ENCODE measurements at regions not wholly inside any gene's neighbourhood (a gene's known extent, or its start where the extent isn't known, plus 50 kb on each side); places are given as distances from the start of the nearest gene placed in this dataset.

DNA sequence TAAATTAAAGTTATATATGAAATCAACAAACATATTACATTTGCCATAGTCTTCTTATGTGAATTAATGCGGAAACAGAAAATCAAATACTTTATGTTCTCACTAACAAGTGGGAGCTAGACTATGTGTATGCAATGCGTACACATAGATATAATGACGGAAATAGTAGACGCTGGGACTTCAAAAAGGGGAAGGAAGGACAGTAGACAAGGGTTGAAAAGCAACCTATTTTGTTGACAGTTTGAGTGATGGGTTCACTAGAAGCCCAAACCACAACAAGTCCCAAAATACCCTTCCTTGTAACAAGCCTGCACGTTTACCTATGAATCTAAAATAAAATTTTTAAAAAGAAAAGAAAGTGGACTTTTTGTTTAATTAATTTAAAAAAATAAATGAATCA, 430.8 kb upstream of the CNTN5 start:
- H3K27me3 ChIP-seq, result no peaks in the 10 kb centered on the region
- no peaks in the 10 kb centered on the region for H3K9me3 ChIP-seq
- H3K27ac ChIP-seq, result no peak overlapping the region
- H3K4me3 ChIP-seq, result no peak overlapping the region
- intact Hi-C loops (cut with DNase I), result no loop called here
- DNase-seq, result no peak
- TF ChIP-seq POLR2A (IDR thresholded peaks at IDR 0.05) (no peak), EP300 (IDR thresholded peaks at IDR 0.05) (no peak), CTCF (IDR thresholded peaks at IDR 0.05) (no peak)
- H3K36me3 ChIP-seq, result no peaks in the 10 kb centered on the region
- H3K4me1 ChIP-seq (ENCODE audit: insufficient read depth), result no peaks in the 10 kb centered on the region
- 78 to 82% (median 81%) methylated on average over 5 of the region's 5 CpGs for WGBS, 3 donors

GRCh38 chr11:98600103-98600502, 420.6 kb upstream of the CNTN5 start:
- H3K9me3 ChIP-seq, result no peaks in the 10 kb centered on the region
- WGBS, 3 donors, result 73 to 82% (median 82%) methylated on average over 3 of the region's 3 CpGs
- H3K27me3 ChIP-seq, result no peaks in the 10 kb centered on the region
- no peaks in the 10 kb centered on the region for H3K4me1 ChIP-seq (ENCODE audit: insufficient read depth)
- intact Hi-C loops (cut with DNase I), result no loop called here
- DNase-seq, result no peak
- H3K27ac ChIP-seq, result no peak overlapping the region
- H3K4me3 ChIP-seq, result no peak overlapping the region
- TF ChIP-seq POLR2A (IDR thresholded peaks at IDR 0.05) (no peak), EP300 (IDR thresholded peaks at IDR 0.05) (no peak), CTCF (IDR thresholded peaks at IDR 0.05) (no peak)
- no peaks in the 10 kb centered on the region for H3K36me3 ChIP-seq

- H3K9me3 ChIP-seq, result no peaks in the 10 kb centered on the region
- H3K27me3 ChIP-seq, result no peaks in the 10 kb centered on the region
- 75 to 85% (median 84%) methylated on average over 8 of the region's 8 CpGs for WGBS, 3 donors
- H3K27ac ChIP-seq, result no peak overlapping the region
- H3K36me3 ChIP-seq, result no peaks in the 10 kb centered on the region
- DNase-seq, result no peak
- H3K4me1 ChIP-seq (ENCODE audit: insufficient read depth), result no peaks in the 10 kb centered on the region
- H3K4me3 ChIP-seq, result no peak overlapping the region
- TF ChIP-seq POLR2A (IDR thresholded peaks at IDR 0.05) (no peak), CTCF (IDR thresholded peaks at IDR 0.05) (no peak), EP300 (IDR thresholded peaks at IDR 0.05) (no peak)
- intact Hi-C loops (cut with DNase I), result no loop called here
These were observed 419.7 kb upstream of the CNTN5 start for GRCh38 chr11:98600786-98601773.

GRCh38 chr11:98616098-98616655, 404.6 kb upstream of the CNTN5 start:
- DNase-seq, result no peak
- Histone ChIP-seq H3K4me1 (ENCODE audit: insufficient read depth) (no peaks in the 10 kb centered on the region), H3K27me3 (no peaks in the 10 kb centered on the region), H3K4me3 (no peak overlapping the region), H3K36me3 (no peaks in the 10 kb centered on the region), H3K9me3 (no peaks in the 10 kb centered on the region), H3K27ac (no peak overlapping the region)
- intact Hi-C loops (cut with DNase I), result no loop called here
- no peak for TF ChIP-seq POLR2A (IDR thresholded peaks at IDR 0.05)
- TF ChIP-seq EP300 (IDR thresholded peaks at IDR 0.05), result no peak
- TF ChIP-seq CTCF (IDR thresholded peaks at IDR 0.05), result no peak
